Calu3 (cell line): ENCODE measurements at regions not wholly inside any gene's neighbourhood (a gene's known extent, or its start where the extent isn't known, plus 50 kb on each side); places are given as distances from the start of the nearest gene placed in this dataset.
A peak's percentile ranks its signal among the peaks of the same experiment; 100 is the strongest.

ENCODE experiments used
- BruUV-seq: library from RNA; stranded (reverse); fragments of 400-500 nt; replicated peaks from 2 replicates; lab custom pipeline; 2021; lab: Mats Ljungman, UMichigan
- CTCF ChIA-PET: fragments of 300-600 bp; sonication (Branson Sonifier 250); formaldehyde crosslinking; loops from one replicate; lab custom pipeline; 2022; ENCODE audit warnings: antibody characterized with exemption; lab: Charles Lee
- DNase-seq: peaks from one replicate; pipeline ENCODE4 v3.0.0; 2022
- H3K27ac Mint-ChIP-seq: one replicate; pipeline ENCODE4 v1.8.0; 2022; ENCODE audit warnings: mixed read lengths; ENCODE audit not compliant: unreplicated experiment
- H3K27me3 Mint-ChIP-seq: one replicate; pipeline ENCODE4 v1.8.0; 2022; ENCODE audit warnings: mixed read lengths; ENCODE audit not compliant: unreplicated experiment
- H3K36me3 Mint-ChIP-seq: one replicate; pipeline ENCODE4 v1.8.0; 2022; ENCODE audit warnings: mild to moderate bottlenecking, moderate library complexity, mixed read lengths; ENCODE audit not compliant: insufficient read depth, unreplicated experiment
- H3K4me1 Mint-ChIP-seq: one replicate; pipeline ENCODE4 v1.8.0; 2022; ENCODE audit warnings: mild to moderate bottlenecking, low read depth, mixed read lengths; ENCODE audit not compliant: unreplicated experiment
- H3K4me3 Mint-ChIP-seq: one replicate; pipeline ENCODE4 v1.8.0; 2022; ENCODE audit warnings: mild to moderate bottlenecking, low read depth, moderate library complexity, mixed read lengths; ENCODE audit not compliant: unreplicated experiment
- H3K9me3 Mint-ChIP-seq: one replicate; pipeline ENCODE4 v1.8.0; 2022; ENCODE audit warnings: low read depth, mixed read lengths; ENCODE audit not compliant: unreplicated experiment
- CTCF ChIP-seq: fragments of 200-600 bp; IDR thresholded peaks from one replicate; pipeline ENCODE4 v1.8.0; 2022; ENCODE audit warnings: antibody characterized with exemption; ENCODE audit not compliant: unreplicated experiment
- intact Hi-C: fragments of 100-400 bp; cut with micrococcal nuclease; formaldehyde crosslinking; loops from one replicate; pipeline ENCODE4 v1.10.0; 2022; ENCODE audit not compliant: unreplicated experiment

GRCh38 chr5:101103874-101104273 lies 200.8 kb upstream of the ST8SIA4 start:
- no peak for TF ChIP-seq CTCF
- H3K27ac Mint-ChIP-seq: no peak overlapping the region
- no peak for DNase-seq
- intact Hi-C loops: no loop called here
- H3K4me1 Mint-ChIP-seq: peaks cover 10% of the 10 kb centered on the region
- no peaks in the 10 kb centered on the region for H3K36me3 Mint-ChIP-seq
- no peaks in the 10 kb centered on the region for H3K27me3 Mint-ChIP-seq
- H3K9me3 Mint-ChIP-seq: no peaks in the 10 kb centered on the region
- CTCF ChIA-PET: interaction anchor here (0.7 kb wide), 1 partner anchor 164 kb away, joined by 3 read pairs; no protein-coding TSS in a partner anchor
- H3K4me3 Mint-ChIP-seq: no peak overlapping the region
- no TSS peak for BruUV-seq

GRCh38 chr5:101102506-101102905 lies 199.4 kb upstream of the ST8SIA4 start:
- Mint-ChIP-seq H3K36me3 (no peaks in the 10 kb centered on the region), H3K9me3 (no peaks in the 10 kb centered on the region), H3K27ac (no peak overlapping the region), H3K4me1 (peaks cover 10% of the 10 kb centered on the region), H3K27me3 (no peaks in the 10 kb centered on the region), H3K4me3 (no peak overlapping the region)
- CTCF ChIA-PET: no interaction called here
- BruUV-seq: no TSS peak
- intact Hi-C loops: no loop called here
- TF ChIP-seq CTCF: no peak
- DNase-seq: no peak

GRCh38 chr5:101091902-101092301 lies 188.8 kb upstream of the ST8SIA4 start:
- H3K27me3 Mint-ChIP-seq: no peaks in the 10 kb centered on the region
- peak overlapping the region; percentile 52 for H3K27ac Mint-ChIP-seq
- intact Hi-C loops: no loop called here
- DNase-seq: no peak
- CTCF ChIA-PET: interaction anchor here (0.8 to 0.9 kb wide), 2 partner anchors 8 to 13 kb away, joined by 3 to 4 read pairs; no protein-coding TSS in a partner anchor
- peak overlapping the region; percentile 53 for H3K4me3 Mint-ChIP-seq
- BruUV-seq: no TSS peak
- H3K9me3 Mint-ChIP-seq: no peaks in the 10 kb centered on the region
- peaks cover 12% of the 10 kb centered on the region for H3K4me1 Mint-ChIP-seq
- H3K36me3 Mint-ChIP-seq: no peaks in the 10 kb centered on the region
- TF ChIP-seq CTCF: no peak

GRCh38 chr5:101084353-101084752 lies 181.3 kb upstream of the ST8SIA4 start:
- Mint-ChIP-seq H3K36me3 (no peaks in the 10 kb centered on the region), H3K27me3 (no peaks in the 10 kb centered on the region), H3K9me3 (no peaks in the 10 kb centered on the region), H3K27ac (no peak overlapping the region), H3K4me3 (no peak overlapping the region), H3K4me1 (no peaks in the 10 kb centered on the region)
- intact Hi-C loops: no loop called here
- BruUV-seq: no TSS peak
- CTCF ChIA-PET: no interaction called here
- TF ChIP-seq CTCF: no peak
- DNase-seq: no peak
